B cell (primary cell): ENCODE measurements at regions not wholly inside any gene's neighbourhood (a gene's known extent, or its start where the extent isn't known, plus 50 kb on each side); places are given as distances from the start of the nearest gene placed in this dataset.

Experiments
- ATAC-seq: fragments of 200-7000 bp; cut with Tn5 transposase; one replicate; pipeline ENCODE4 v1.10.0; 2021; ENCODE audit warnings: low read depth, mild to moderate bottlenecking, moderate number of reproducible peaks, moderate library complexity
- CTCF ChIA-PET: fragments of 350-600 bp; sonication (Branson Sonifier 250); formaldehyde crosslinking; loops from one replicate; lab custom pipeline; 2021; ENCODE audit warnings: antibody characterized with exemption, inconsistent platforms; lab: Charles Lee
- POLR2A ChIA-PET: fragments of 350-600 bp; sonication (Branson Sonifier 250); formaldehyde crosslinking; loops from one replicate; lab custom pipeline; 2021; ENCODE audit warnings: antibody characterized with exemption; lab: Charles Lee
- DNase-seq: peaks from one replicate; pipeline ENCODE4 v3.0.0; 2013
- H2AFZ ChIP-seq: 2 replicates; pipeline ENCODE4 v1.6.1; 2012; ENCODE audit warnings: mild to moderate bottlenecking, low read depth, low read length; ENCODE audit not compliant: insufficient read depth, poor library complexity, severe bottlenecking
- H3K27ac ChIP-seq, 2 donors: 1 replicate in 1 of 2; 2 replicates in 1 of 2; pipeline ENCODE4 v1.5.1; 2012 to 2013; ENCODE audit warnings: low read length in 2 of 2, mild to moderate bottlenecking in 2 of 2, moderate library complexity in 1 of 2
- H3K27me3 ChIP-seq, 4 experiments: fragments of 200-600 bp in 1 of 4; sonication (generic) in 1 of 4; replicated peaks in 1 of 4; 1 replicate in 2 of 4; 2 replicates in 2 of 4; pipeline versions ENCODE4 v1.6.1 to v1.7.0; 2013 to 2016; ENCODE audit warnings: low read length in 3 of 4, mild to moderate bottlenecking in 2 of 4, mixed read lengths in 1 of 4, moderate library complexity in 1 of 4; ENCODE audit not compliant: insufficient read depth in 4 of 4, control insufficient read depth in 3 of 4; ENCODE audit errors: control extremely low read depth in 1 of 4
- H3K36me3 ChIP-seq, 2 experiments: replicated peaks in 1 of 2; 1 replicate in 1 of 2; 2 replicates in 1 of 2; pipeline versions ENCODE4 v1.6.1 to v1.7.1; 2013; ENCODE audit warnings: low read length in 1 of 2; ENCODE audit not compliant: insufficient read depth in 2 of 2, control insufficient read depth in 1 of 2; ENCODE audit errors: control extremely low read depth in 1 of 2, extremely low read depth in 1 of 2
- H3K4me1 ChIP-seq, 2 donors: fragments of 200-600 bp in 1 of 2; sonication (generic) in 1 of 2; 1 replicate in 1 of 2; 2 replicates in 1 of 2; pipeline versions ENCODE4 v1.5.1 to v1.6.1; 2013 to 2017; ENCODE audit warnings: low read length in 2 of 2; ENCODE audit not compliant: control insufficient read depth in 2 of 2, insufficient read depth in 2 of 2
- H3K4me2 ChIP-seq: replicated peaks from 2 replicates; pipeline ENCODE3; 2012; ENCODE audit warnings: mild to moderate bottlenecking, low read depth, low read length; ENCODE audit not compliant: poor library complexity, severe bottlenecking
- H3K4me3 ChIP-seq, 5 experiments: fragments of 200-600 bp in 1 of 5; sonication (generic) in 1 of 5; 1 replicate in 3 of 5; 2 replicates in 2 of 5; pipeline versions ENCODE4 v1.5.1 to v1.7.0; 2011 to 2016; ENCODE audit warnings: low read length in 4 of 5, mild to moderate bottlenecking in 4 of 5, low read depth in 2 of 5, control low read depth in 1 of 5, moderate library complexity in 1 of 5; ENCODE audit not compliant: insufficient read depth in 1 of 5; ENCODE audit errors: control extremely low read depth in 1 of 5, extremely low read depth in 1 of 5
- H3K79me2 ChIP-seq: fragments of 200-600 bp; sonication (generic); one replicate; pipeline ENCODE4 v1.6.0; 2016; ENCODE audit warnings: low read length; ENCODE audit not compliant: control insufficient read depth, insufficient read depth
- H3K9ac ChIP-seq: fragments of 200-600 bp; sonication (generic); 2 replicates; pipeline ENCODE4 v1.6.1; 2017; ENCODE audit warnings: mild to moderate bottlenecking, low read length, moderate library complexity
- H3K9me3 ChIP-seq, 3 donors: one replicate each; pipeline versions ENCODE4 v1.6.1 to v1.7.1; 2013; ENCODE audit warnings: low read length in 2 of 3; ENCODE audit not compliant: control insufficient read depth in 2 of 3, insufficient read depth in 1 of 3; ENCODE audit errors: control extremely low read depth in 1 of 3
- H4K20me1 ChIP-seq: 2 replicates; pipeline ENCODE4 v1.6.0; 2012; ENCODE audit warnings: mild to moderate bottlenecking, low read length; ENCODE audit not compliant: insufficient read depth, control insufficient read depth, poor library complexity, severe bottlenecking
- H3K27ac Mint-ChIP-seq: one replicate; pipeline ENCODE4 v1.8.0; 2021; ENCODE audit warnings: mixed read lengths
- H3K27me3 Mint-ChIP-seq: one replicate; pipeline ENCODE4 v1.8.0; 2021; ENCODE audit warnings: mixed read lengths
- H3K4me1 Mint-ChIP-seq: one replicate; pipeline ENCODE4 v1.8.0; 2021; ENCODE audit warnings: mixed read lengths
- H3K4me3 Mint-ChIP-seq: one replicate; pipeline ENCODE4 v1.8.0; 2021; ENCODE audit warnings: mixed read lengths
- H3K9me3 Mint-ChIP-seq: one replicate; pipeline ENCODE4 v1.8.0; 2022; ENCODE audit warnings: mixed read lengths; ENCODE audit not compliant: insufficient read depth
- CTCF ChIP-seq: fragments of 200-600 bp; IDR thresholded peaks from one replicate; pipeline ENCODE4 v1.8.0; 2022; ENCODE audit warnings: antibody characterized with exemption, mild to moderate bottlenecking
- EZH2 ChIP-seq: IDR thresholded peaks from 2 replicates; pipeline ENCODE4 v1.6.1; 2012; ENCODE audit warnings: borderline replicate concordance, low read depth, mild to moderate bottlenecking, moderate library complexity, low read length; ENCODE audit not compliant: insufficient read depth, poor library complexity, severe bottlenecking
- WGBS: methylation state at CpG from one replicate; pipeline ENCODE4 v1.1.5; 2013; ENCODE audit warnings: missing lambda C conversion rate; ENCODE audit not compliant: insufficient coverage; 5-methylcytosine and 5-hydroxymethylcytosine counted together
- intact Hi-C: fragments of 100-400 bp; cut with micrococcal nuclease; formaldehyde crosslinking; loops from one replicate; pipeline ENCODE4 v1.10.0; 2022

- no peaks in the 10 kb centered on the region for H3K36me3 ChIP-seq
- no peak for ATAC-seq
- peaks cover 0 to 3% (median 0%) of the 10 kb centered on the region in 3 donors for H3K9me3 ChIP-seq
- Mint-ChIP-seq H3K4me1 (no peaks in the 10 kb centered on the region), H3K4me3 (no peak overlapping the region), H3K27me3 (no peaks in the 10 kb centered on the region), H3K27ac (no peak overlapping the region), H3K9me3 (no peaks in the 10 kb centered on the region)
- no peak for DNase-seq
- no peaks in the 10 kb centered on the region for H4K20me1 ChIP-seq
- H3K4me1 ChIP-seq: no peaks in the 10 kb centered on the region
- WGBS: no CpG with 5 or more reads among the region's 2 CpGs
- H3K9ac ChIP-seq: no peak overlapping the region
- H3K27me3 ChIP-seq: no peaks in the 10 kb centered on the region
- no peak overlapping the region for H3K4me3 ChIP-seq
- ChIA-PET CTCF (no interaction called here), POLR2A (no interaction called here)
- no peak overlapping the region for H3K4me2 ChIP-seq
- H3K79me2 ChIP-seq: no peaks in the 10 kb centered on the region
- intact Hi-C loops: no loop called here
- TF ChIP-seq EZH2 (no peak), CTCF (no peak)
- no peak overlapping the region for H3K27ac ChIP-seq
- no peak overlapping the region for H2AFZ ChIP-seq
Measured at GRCh38 chr18:39030124-39030655, 1464.6 kb upstream of the CELF4 start.

DNA sequence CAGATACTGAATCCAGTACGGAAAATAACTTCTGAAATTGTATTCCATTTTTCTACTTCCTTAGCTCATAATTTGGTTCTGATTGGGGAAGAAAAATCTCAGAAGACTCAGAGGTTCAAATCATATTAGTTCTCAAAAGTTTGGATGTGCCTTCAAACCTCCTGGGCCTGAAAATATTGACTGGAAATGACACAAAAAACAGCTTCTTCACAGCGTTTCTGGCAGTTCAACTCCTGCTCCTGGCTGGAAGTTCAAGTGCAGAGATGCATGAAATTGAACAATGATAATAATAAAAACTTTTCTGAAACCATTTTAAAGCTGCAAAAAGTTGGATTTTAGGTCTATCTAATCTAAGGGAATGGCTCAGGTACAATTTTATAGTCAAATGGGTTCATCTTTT, 1459.9 kb upstream of the CELF4 start:
- Histone ChIP-seq H3K9me3 (peaks cover 0 to 3% (median 0%) of the 10 kb centered on the region in 3 donors), H3K36me3 (no peaks in the 10 kb centered on the region), H3K9ac (no peak overlapping the region), H3K4me1 (no peaks in the 10 kb centered on the region), H2AFZ (no peak overlapping the region), H3K4me3 (no peak overlapping the region), H4K20me1 (no peaks in the 10 kb centered on the region), H3K27me3 (no peaks in the 10 kb centered on the region), H3K27ac (no peak overlapping the region), H3K79me2 (no peaks in the 10 kb centered on the region), H3K4me2 (no peak overlapping the region)
- Mint-ChIP-seq H3K4me1 (no peaks in the 10 kb centered on the region), H3K9me3 (no peaks in the 10 kb centered on the region), H3K27me3 (no peaks in the 10 kb centered on the region), H3K4me3 (no peak overlapping the region), H3K27ac (no peak overlapping the region)
- ChIA-PET POLR2A (no interaction called here), CTCF (no interaction called here)
- no CpG with 5 or more reads among the region's 2 CpGs for WGBS
- DNase-seq: no peak
- intact Hi-C loops: no loop called here
- ATAC-seq: no peak
- TF ChIP-seq CTCF: no peak
- TF ChIP-seq EZH2: no peak
